BJ (cell line): ENCODE measurements at regions not wholly inside any gene's neighbourhood (a gene's known extent, or its start where the extent isn't known, plus 50 kb on each side); places are given as distances from the start of the nearest gene placed in this dataset.
"Not testable (repeated sequence)": the region's sequence is repeated elsewhere in the genome, so short reads cannot be mapped to it uniquely, and the experiment has no call there.

Source experiments
- CTCF ChIA-PET: fragments of 350-600 bp; formaldehyde crosslinking; extraction: SDS; loops from one replicate; lab custom pipeline; 2021; ENCODE audit warnings: antibody characterized with exemption, inconsistent platforms; lab: Yijun Ruan, JAX
- POLR2A ChIA-PET: fragments of 300-600 bp; sonication (Branson Sonifier 250); formaldehyde crosslinking; extraction: SDS; loops from one replicate; lab custom pipeline; 2021; ENCODE audit warnings: antibody characterized with exemption; lab: Charles Lee
- DNase-seq: peaks from one replicate; pipeline ENCODE4 v3.0.0-alpha.2; 2011; ENCODE audit warnings: low read depth
- H3K27me3 ChIP-seq: 2 replicates; pipeline ENCODE4 v1.6.0; 2011; ENCODE audit warnings: low read length; ENCODE audit not compliant: control insufficient read depth, insufficient read depth
- H3K36me3 ChIP-seq: 2 replicates; pipeline ENCODE4 v1.5.1; 2011; ENCODE audit warnings: low read length; ENCODE audit not compliant: control insufficient read depth, insufficient read depth
- H3K4me3 ChIP-seq: 2 replicates; pipeline ENCODE4 v1.5.1; 2011; ENCODE audit warnings: low read depth, mild to moderate bottlenecking, control low read depth, low read length
- TF ChIP-seq, protein P1 (sequence below): IDR thresholded peaks from 2 replicates; pipeline ENCODE4 v1.5.1; 2011; ENCODE audit warnings: low read depth, mild to moderate bottlenecking, control low read depth, inconsistent platforms, low read length, moderate library complexity; ENCODE audit not compliant: insufficient read depth

GRCh38 chr12:59320112-59320511 is 275.7 kb upstream of the SLC16A7 start:
- H3K36me3 ChIP-seq, result no peaks in the 10 kb centered on the region
- no peak for DNase-seq
- no peaks in the 10 kb centered on the region for H3K27me3 ChIP-seq
- ChIA-PET CTCF (no interaction called here), POLR2A (no interaction called here)
- H3K4me3 ChIP-seq, result no peak overlapping the region
- TF ChIP-seq, protein P1, sequence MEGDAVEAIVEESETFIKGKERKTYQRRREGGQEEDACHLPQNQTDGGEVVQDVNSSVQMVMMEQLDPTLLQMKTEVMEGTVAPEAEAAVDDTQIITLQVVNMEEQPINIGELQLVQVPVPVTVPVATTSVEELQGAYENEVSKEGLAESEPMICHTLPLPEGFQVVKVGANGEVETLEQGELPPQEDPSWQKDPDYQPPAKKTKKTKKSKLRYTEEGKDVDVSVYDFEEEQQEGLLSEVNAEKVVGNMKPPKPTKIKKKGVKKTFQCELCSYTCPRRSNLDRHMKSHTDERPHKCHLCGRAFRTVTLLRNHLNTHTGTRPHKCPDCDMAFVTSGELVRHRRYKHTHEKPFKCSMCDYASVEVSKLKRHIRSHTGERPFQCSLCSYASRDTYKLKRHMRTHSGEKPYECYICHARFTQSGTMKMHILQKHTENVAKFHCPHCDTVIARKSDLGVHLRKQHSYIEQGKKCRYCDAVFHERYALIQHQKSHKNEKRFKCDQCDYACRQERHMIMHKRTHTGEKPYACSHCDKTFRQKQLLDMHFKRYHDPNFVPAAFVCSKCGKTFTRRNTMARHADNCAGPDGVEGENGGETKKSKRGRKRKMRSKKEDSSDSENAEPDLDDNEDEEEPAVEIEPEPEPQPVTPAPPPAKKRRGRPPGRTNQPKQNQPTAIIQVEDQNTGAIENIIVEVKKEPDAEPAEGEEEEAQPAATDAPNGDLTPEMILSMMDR, result no peak

DNA sequence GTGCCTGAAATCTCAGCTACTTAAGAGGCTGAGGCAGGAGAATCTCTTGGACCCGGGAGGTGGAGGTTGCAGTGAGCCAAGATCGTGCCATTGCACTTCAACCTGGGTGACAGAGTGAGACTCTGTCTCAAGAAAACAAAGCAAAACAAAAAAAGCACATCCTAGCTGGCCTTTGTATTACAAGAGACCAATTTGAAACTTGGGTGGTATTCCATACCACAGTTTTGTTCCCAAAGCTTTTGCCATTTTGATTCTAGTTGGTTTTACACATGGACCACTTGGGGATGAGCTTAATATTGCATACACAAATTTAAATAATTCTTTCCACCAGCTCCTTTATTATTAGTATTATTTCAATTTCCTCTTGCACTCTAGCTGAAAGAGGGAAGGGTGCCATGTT is 276.9 kb upstream of the SLC16A7 start:
- DNase-seq, result no peak
- Histone ChIP-seq H3K27me3 (no peaks in the 10 kb centered on the region), H3K36me3 (no peaks in the 10 kb centered on the region), H3K4me3 (no peak overlapping the region)
- ChIA-PET POLR2A (no interaction called here), CTCF (no interaction called here)
- TF ChIP-seq, protein P1, result no peak

DNA sequence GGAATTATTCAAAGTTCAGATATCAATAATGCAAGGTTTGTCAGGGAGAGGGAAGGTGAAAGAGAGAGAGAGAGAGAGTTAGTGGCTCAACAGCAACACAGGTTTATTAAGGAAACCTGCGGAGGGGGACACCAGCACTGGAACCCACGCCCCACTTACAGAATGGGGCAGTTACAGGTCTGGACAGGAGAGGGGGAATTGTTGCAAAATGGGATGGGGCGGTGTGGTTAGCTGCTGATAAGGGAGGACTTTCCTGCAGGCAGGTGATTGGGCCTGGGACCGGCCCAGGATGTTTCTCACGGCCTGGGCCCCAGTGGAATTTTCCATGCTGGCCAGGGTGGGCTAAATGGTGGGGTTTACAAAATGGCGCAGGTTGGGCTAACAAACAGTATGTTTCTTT is 278.2 kb upstream of the SLC16A7 start:
- Histone ChIP-seq H3K36me3 (no peaks in the 10 kb centered on the region), H3K4me3 (no peak overlapping the region), H3K27me3 (no peaks in the 10 kb centered on the region)
- no peak for DNase-seq
- TF ChIP-seq, protein P1, result no peak
- POLR2A ChIA-PET, result no interaction called here
- CTCF ChIA-PET, result no interaction called here

GRCh38 chr12:59316938-59317337 is 278.9 kb upstream of the SLC16A7 start:
- no peaks in the 10 kb centered on the region for H3K27me3 ChIP-seq
- DNase-seq, result no peak
- H3K4me3 ChIP-seq, result no peak overlapping the region
- ChIA-PET CTCF (no interaction called here), POLR2A (no interaction called here)
- H3K36me3 ChIP-seq, result no peaks in the 10 kb centered on the region
- TF ChIP-seq, protein P1, result no peak

GRCh38 chr12:59316354-59316753 is 279.5 kb upstream of the SLC16A7 start:
- CTCF ChIA-PET, H3K4me3 ChIP-seq, POLR2A ChIA-PET, H3K36me3 ChIP-seq, DNase-seq, H3K27me3 ChIP-seq: not testable (repeated sequence)

DNA sequence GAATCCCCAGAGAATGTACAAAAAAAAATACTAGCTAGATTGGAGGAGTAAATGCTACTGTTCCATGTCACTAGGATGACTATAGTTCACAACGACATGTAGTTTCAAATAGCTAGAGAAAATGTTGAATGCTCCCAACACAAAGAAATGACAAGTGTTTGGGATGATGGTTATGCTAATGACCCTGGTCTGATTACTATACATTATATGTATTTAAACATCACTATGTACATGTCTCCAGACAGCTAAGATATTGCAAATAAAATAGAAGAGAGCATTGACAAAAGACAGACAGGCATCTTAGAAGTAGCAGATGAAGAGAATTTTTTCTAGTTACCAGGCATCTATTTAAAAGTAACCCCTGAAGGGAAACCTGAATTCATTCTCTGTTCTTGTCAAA is 281.6 kb upstream of the SLC16A7 start:
- H3K36me3 ChIP-seq, result no peaks in the 10 kb centered on the region
- ChIA-PET POLR2A (no interaction called here), CTCF (interaction anchor here (1.9 kb wide), 1 partner anchor 11 kb away, joined by 8 read pairs; no protein-coding TSS in a partner anchor)
- no peaks in the 10 kb centered on the region for H3K27me3 ChIP-seq
- H3K4me3 ChIP-seq, result no peak overlapping the region
- TF ChIP-seq, protein P1, result no peak
- no peak for DNase-seq
